Endothelial cell of umbilical vein (primary cell): ENCODE measurements at regions not wholly inside any gene's neighbourhood (a gene's known extent, or its start where the extent isn't known, plus 50 kb on each side); places are given as distances from the start of the nearest gene placed in this dataset.

Experiments
- BruUV-seq: library from RNA; stranded (reverse); fragments of 400-500 nt; replicated peaks from 2 replicates; lab custom pipeline; 2021; lab: Mats Ljungman, UMichigan
- CTCF ChIA-PET: fragments of 300-600, 350-600 bp; sonication (Branson Sonifier 250); formaldehyde crosslinking; loops from one replicate; lab custom pipeline; 2021; ENCODE audit warnings: antibody characterized with exemption, inconsistent platforms; lab: Charles Lee
- POLR2A ChIA-PET: fragments of 300-600, 350-600 bp; sonication (Branson Sonifier 250); formaldehyde crosslinking; loops from one replicate; lab custom pipeline; 2021; ENCODE audit warnings: antibody characterized with exemption, inconsistent platforms; lab: Charles Lee
- DNase-seq: peaks from one replicate; pipeline ENCODE4 v3.0.0-alpha.2; 2011; ENCODE audit warnings: low read depth, low spot score
- FAIRE-seq: peaks from 2 replicates; lab custom pipeline; 2011; peaks lifted over from hg19 to GRCh38; lab: Jason Lieb, UNC
- H2AFZ ChIP-seq: 2 replicates; pipeline ENCODE4 v1.6.0; 2012; ENCODE audit warnings: low read depth, low read length, control low read depth, inconsistent platforms
- H3K27ac ChIP-seq: 2 replicates; pipeline ENCODE4 v1.5.1; 2011; ENCODE audit warnings: low read depth, mild to moderate bottlenecking, control low read depth, low read length, moderate library complexity; ENCODE audit not compliant: insufficient read depth
- H3K27me3 ChIP-seq, 2 experiments: 2 replicates each; pipeline versions ENCODE4 v1.6.0 to v1.6.1; 2011; ENCODE audit warnings: low read length in 2 of 2, mixed read lengths in 1 of 2; ENCODE audit not compliant: control insufficient read depth in 2 of 2, insufficient read depth in 2 of 2
- H3K36me3 ChIP-seq, 2 experiments: 2 replicates in 1 of 2; 3 replicates in 1 of 2; pipeline ENCODE4 v1.5.1; 2011; ENCODE audit warnings: low read length in 2 of 2, mild to moderate bottlenecking in 1 of 2, moderate library complexity in 1 of 2; ENCODE audit not compliant: control insufficient read depth in 2 of 2, insufficient read depth in 2 of 2; ENCODE audit errors: extremely low read depth in 1 of 2
- H3K4me1 ChIP-seq: 3 replicates; pipeline ENCODE4 v1.5.1; 2011; ENCODE audit warnings: mild to moderate bottlenecking, low read length; ENCODE audit not compliant: control insufficient read depth, insufficient read depth; ENCODE audit errors: extremely low read depth
- H3K4me2 ChIP-seq: 2 replicates; pipeline ENCODE4 v1.6.1; 2011; ENCODE audit warnings: low read length, control low read depth, mixed read lengths; ENCODE audit not compliant: insufficient read depth
- H3K4me3 ChIP-seq, 3 experiments: fragments of 200-600 bp in 1 of 3; sonication (generic), shearing (Covaris generic) in 1 of 3; replicated peaks in 1 of 3; 2 replicates each; pipeline ENCODE4 v1.5.1; 2011 to 2016; ENCODE audit warnings: control low read depth in 3 of 3, low read length in 3 of 3, mild to moderate bottlenecking in 2 of 3, inconsistent platforms in 1 of 3, low read depth in 1 of 3, moderate library complexity in 1 of 3; ENCODE audit not compliant: insufficient read depth in 1 of 3
- H3K79me2 ChIP-seq: 2 replicates; pipeline ENCODE4 v1.6.0; 2012; ENCODE audit warnings: low read length, inconsistent platforms; ENCODE audit not compliant: control insufficient read depth, insufficient read depth
- H3K9ac ChIP-seq: replicated peaks from 2 replicates; pipeline ENCODE3; 2011; ENCODE audit warnings: low read length, control low read depth; ENCODE audit not compliant: insufficient read depth; ENCODE audit errors: extremely low read depth
- H3K9me1 ChIP-seq: replicated peaks from 3 replicates; pipeline ENCODE4 v1.6.0; 2011; ENCODE audit warnings: mild to moderate bottlenecking, low read length; ENCODE audit not compliant: control insufficient read depth, insufficient read depth; ENCODE audit errors: extremely low read depth
- H3K9me3 ChIP-seq: replicated peaks from 2 replicates; pipeline ENCODE4 v1.5.1; 2012; ENCODE audit warnings: low read length, inconsistent platforms; ENCODE audit not compliant: control insufficient read depth, insufficient read depth
- H4K20me1 ChIP-seq: replicated peaks from 2 replicates; pipeline ENCODE3; 2011; ENCODE audit warnings: mild to moderate bottlenecking, low read length; ENCODE audit not compliant: control insufficient read depth, insufficient read depth; ENCODE audit errors: extremely low read depth
- CTCF ChIP-seq, 2 donors: IDR thresholded peaks; 1 replicate in 1 of 2; 2 replicates in 1 of 2; pipeline ENCODE4 v1.5.1; 2011; ENCODE audit warnings: low read length in 2 of 2, mild to moderate bottlenecking in 2 of 2, moderate library complexity in 2 of 2, control low read depth in 1 of 2, inconsistent platforms in 1 of 2, low read depth in 1 of 2; ENCODE audit not compliant: insufficient read depth in 1 of 2; ENCODE audit errors: extremely low read depth in 1 of 2
- EZH2 ChIP-seq: IDR thresholded peaks from 2 replicates; pipeline ENCODE4 v1.6.1; 2012; ENCODE audit warnings: borderline replicate concordance, low read depth, mild to moderate bottlenecking, moderate library complexity, low read length, inconsistent platforms; ENCODE audit not compliant: severe bottlenecking
- FOS ChIP-seq: IDR thresholded peaks from 2 replicates; pipeline ENCODE4 v1.6.1; 2011; ENCODE audit warnings: mild to moderate bottlenecking, low read length, moderate library complexity, borderline replicate concordance; ENCODE audit not compliant: insufficient read depth
- GATA2 ChIP-seq: IDR thresholded peaks from 2 replicates; pipeline ENCODE4 v1.7.0; 2011; ENCODE audit warnings: low read depth, mild to moderate bottlenecking, moderate library complexity, mixed read lengths, low read length; ENCODE audit not compliant: insufficient read length, insufficient read depth
- JUN ChIP-seq: IDR thresholded peaks from 2 replicates; pipeline ENCODE4 v1.6.1; 2011; ENCODE audit warnings: borderline replicate concordance, low read depth; ENCODE audit not compliant: insufficient read length, insufficient read depth
- MAX ChIP-seq: IDR thresholded peaks from 2 replicates; pipeline ENCODE4 v1.6.1; 2011; ENCODE audit not compliant: insufficient read depth, insufficient read length
- MYC ChIP-seq: IDR thresholded peaks from one replicate; pipeline ENCODE4 v1.6.1; 2011; ENCODE audit warnings: mild to moderate bottlenecking, low read depth, low read length
- POLR2A ChIP-seq: IDR thresholded peaks from 2 replicates; pipeline ENCODE4 v1.6.1; 2012; ENCODE audit warnings: low read depth, mild to moderate bottlenecking, control low read depth, low read length
- POLR2AphosphoS5 ChIP-seq: IDR thresholded peaks from 2 replicates; pipeline ENCODE4 v1.6.1; 2012; ENCODE audit warnings: low read depth, mild to moderate bottlenecking, control low read depth, low read length, moderate library complexity; ENCODE audit not compliant: insufficient read depth
- dilution Hi-C: fragments of 300-500 bp; cut with MboI; formaldehyde crosslinking; loops from one replicate; pipeline ENCODE4 v1.15.0; 2019; ENCODE audit warnings: low sequenced_read_pairs; ENCODE audit not compliant: extremely low pct_ligation_motif_present
- intact Hi-C: fragments of 100-400 bp; cut with micrococcal nuclease; formaldehyde crosslinking; loops from one replicate; pipeline ENCODE4 v1.10.0; 2022

- Histone ChIP-seq H4K20me1 (no peaks in the 10 kb centered on the region), H3K9ac (no peak overlapping the region), H2AFZ (no peak overlapping the region), H3K4me1 (no peaks in the 10 kb centered on the region), H3K36me3 (no peaks in the 10 kb centered on the region), H3K9me3 (no peaks in the 10 kb centered on the region), H3K27me3 (no peaks in the 10 kb centered on the region), H3K79me2 (no peaks in the 10 kb centered on the region), H3K9me1 (no peaks in the 10 kb centered on the region), H3K4me3 (no peak overlapping the region), H3K27ac (no peak overlapping the region), H3K4me2 (no peak overlapping the region)
- dilution Hi-C loops (no loop called here), intact Hi-C loops (no loop called here)
- TF ChIP-seq EZH2 (no peak), MAX (no peak), GATA2 (no peak), FOS (no peak), JUN (no peak), MYC (no peak), POLR2AphosphoS5 (no peak), POLR2A (no peak), CTCF (IDR thresholded peaks at IDR 0.05; ENCODE audit: extremely low read depth in 1 of 2, insufficient read depth in 1 of 2, low read depth in 1 of 2, low read length in 2 of 2) (no peak)
- DNase-seq: no peak
- CTCF ChIA-PET: no interaction called here
- no peak for FAIRE-seq
- POLR2A ChIA-PET: no interaction called here
- no TSS peak for BruUV-seq
Measured at GRCh38 chr5:40001796-40002195, 577.0 kb upstream of the DAB2 start.
